Lower leg skin (tissue), 4 donors: ENCODE measurements at regions not wholly inside any gene's neighbourhood (a gene's known extent, or its start where the extent isn't known, plus 50 kb on each side); places are given as distances from the start of the nearest gene placed in this dataset.

Source experiments
- DNase-seq, 2 donors: peaks; one replicate each; pipeline ENCODE4 v3.0.0-alpha.2; 2019; ENCODE audit warnings: low spot score in 2 of 2
- H3K4me3 ChIP-seq: fragments of 200-600 bp; sonication (generic); 2 replicates; pipeline ENCODE4 v1.5.1; 2017; ENCODE audit warnings: mild to moderate bottlenecking, low read depth; ENCODE audit not compliant: poor library complexity, severe bottlenecking
- CTCF ChIP-seq, 3 donors: fragments of 450-650 bp; IDR thresholded peaks; one replicate each; pipeline ENCODE4 v1.5.1; 2016; ENCODE audit warnings: antibody characterized with exemption in 3 of 3, mild to moderate bottlenecking in 3 of 3, moderate library complexity in 2 of 3
- POLR2A ChIP-seq, 2 donors: fragments of 450-650 bp; IDR thresholded peaks; one replicate each; pipeline ENCODE4 v1.6.1; 2016 to 2017; ENCODE audit warnings: antibody characterized with exemption in 2 of 2, mild to moderate bottlenecking in 1 of 2, moderate library complexity in 1 of 2
- WGBS, 2 donors: methylation state at CpG; one replicate each; pipeline ENCODE4 v1.1.5; 2018; 5-methylcytosine and 5-hydroxymethylcytosine counted together
- intact Hi-C: fragments of 100-400 bp; cut with DNase I; formaldehyde crosslinking; loops from one replicate; pipeline ENCODE4 v1.15.0; 2023; ENCODE audit warnings: low total_unique reads

- WGBS, 2 donors = 86 to 96% methylated on average over 6 of the region's 6 CpGs
- intact Hi-C loops = no loop called here
Observed at GRCh38 chr15:95679847-95680582, 650.5 kb upstream of the NR2F2 start.

GRCh38 chr15:95680728-95681127, 649.8 kb upstream of the NR2F2 start:
- intact Hi-C loops = no loop called here
- TF ChIP-seq CTCF (IDR thresholded peaks at IDR 0.05) (no peak), POLR2A (IDR thresholded peaks at IDR 0.05) (no peak)
- DNase-seq = no peak
- 26 to 55% methylated on average over 2 of the region's 2 CpGs for WGBS, 2 donors
- no peak overlapping the region for H3K4me3 ChIP-seq

More at GRCh38 chr15:95679847-95680582, 650.5 kb upstream of the NR2F2 start:
- DNase-seq = no peak
- TF ChIP-seq POLR2A (IDR thresholded peaks at IDR 0.05) = no peak
- no peak for TF ChIP-seq CTCF (IDR thresholded peaks at IDR 0.05)
- H3K4me3 ChIP-seq = no peak overlapping the region

GRCh38 chr15:95681836-95682544, 648.5 kb upstream of the NR2F2 start:
- no peak overlapping the region for H3K4me3 ChIP-seq
- TF ChIP-seq POLR2A (IDR thresholded peaks at IDR 0.05) (no peak), CTCF (IDR thresholded peaks at IDR 0.05) (no peak)
- DNase-seq = no peak
- intact Hi-C loops = no loop called here
- WGBS, 2 donors = 55 to 67% methylated on average over 5 of the region's 5 CpGs

GRCh38 chr15:95684126-95684525, 646.4 kb upstream of the NR2F2 start:
- H3K4me3 ChIP-seq = no peak overlapping the region
- intact Hi-C loops = no loop called here
- DNase-seq = no peak
- WGBS, 2 donors = 89 to 94% methylated on average over 4 of the region's 4 CpGs
- TF ChIP-seq CTCF (IDR thresholded peaks at IDR 0.05) (no peak), POLR2A (IDR thresholded peaks at IDR 0.05) (no peak)

- no peak for DNase-seq
- WGBS, 2 donors = 61 to 71% methylated on average over 1 of the region's 1 CpG
- no peak overlapping the region for H3K4me3 ChIP-seq
- TF ChIP-seq CTCF (IDR thresholded peaks at IDR 0.05) (no peak), POLR2A (IDR thresholded peaks at IDR 0.05) (no peak)
- intact Hi-C loops = no loop called here
Observed at GRCh38 chr15:95684693-95685115, 645.8 kb upstream of the NR2F2 start.
